Naive B cell (primary cell): ENCODE measurements at regions not wholly inside any gene's neighbourhood (a gene's known extent, or its start where the extent isn't known, plus 50 kb on each side); places are given as distances from the start of the nearest gene placed in this dataset.

Experiments
- ATAC-seq, 2 donors: fragments of 150-1000 bp; cut with Tn5 transposase; 2 replicates each; pipeline ENCODE4 v1.10.0; 2021; ENCODE audit warnings: low read depth in 2 of 2, mild to moderate bottlenecking in 2 of 2, moderate library complexity in 2 of 2
- DNase-seq: peaks from one replicate; pipeline ENCODE4 v3.0.0; 2022
- H3K27ac Mint-ChIP-seq, 6 donors: one replicate each; pipeline ENCODE4 v1.8.0; 2020 to 2022; ENCODE audit warnings: mild to moderate bottlenecking in 6 of 6, mixed read lengths in 6 of 6, moderate library complexity in 5 of 6, inconsistent platforms in 2 of 6
- H3K27me3 Mint-ChIP-seq, 3 donors: one replicate each; pipeline ENCODE4 v1.8.0; 2021 to 2022; ENCODE audit warnings: mixed read lengths in 3 of 3, mild to moderate bottlenecking in 1 of 3
- H3K36me3 Mint-ChIP-seq, 2 donors: one replicate each; pipeline ENCODE4 v1.8.0; 2020 to 2022; ENCODE audit warnings: mixed read lengths in 2 of 2, inconsistent platforms in 1 of 2, mild to moderate bottlenecking in 1 of 2
- H3K4me1 Mint-ChIP-seq, 3 donors: one replicate each; pipeline ENCODE4 v1.8.0; 2020 to 2022; ENCODE audit warnings: mixed read lengths in 3 of 3, inconsistent platforms in 1 of 3, mild to moderate bottlenecking in 1 of 3, moderate library complexity in 1 of 3
- H3K4me3 Mint-ChIP-seq, 8 donors: one replicate each; pipeline ENCODE4 v1.8.0; 2020 to 2022; ENCODE audit warnings: mild to moderate bottlenecking in 8 of 8, mixed read lengths in 8 of 8, moderate library complexity in 8 of 8, inconsistent platforms in 2 of 8
- H3K9me3 Mint-ChIP-seq, 7 donors: one replicate each; pipeline ENCODE4 v1.8.0; 2020 to 2022; ENCODE audit warnings: mixed read lengths in 7 of 7, mild to moderate bottlenecking in 5 of 7, inconsistent platforms in 2 of 7, moderate library complexity in 1 of 7

GRCh38 chr2:188813857-188814256, 160.3 kb upstream of the COL3A1 start:
- no peak overlapping the region for H3K27ac Mint-ChIP-seq
- DNase-seq = no peak
- peaks cover 0 to 5% (median 0%) of the 10 kb centered on the region in 7 donors for H3K9me3 Mint-ChIP-seq
- no peaks in the 10 kb centered on the region for H3K27me3 Mint-ChIP-seq
- H3K36me3 Mint-ChIP-seq = no peaks in the 10 kb centered on the region
- ATAC-seq = no peak
- no peak overlapping the region for H3K4me3 Mint-ChIP-seq
- H3K4me1 Mint-ChIP-seq = no peaks in the 10 kb centered on the region

- no peak for DNase-seq
- Mint-ChIP-seq H3K27me3 (no peaks in the 10 kb centered on the region), H3K4me1 (no peaks in the 10 kb centered on the region), H3K9me3 (peaks cover 0 to 8% (median 4%) of the 10 kb centered on the region in 7 donors), H3K36me3 (no peaks in the 10 kb centered on the region), H3K4me3 (no peak overlapping the region), H3K27ac (no peak overlapping the region)
- no peak for ATAC-seq
These were observed 155.2 kb upstream of the COL3A1 start for GRCh38 chr2:188819011-188819410.

- Mint-ChIP-seq H3K27ac (no peak overlapping the region), H3K9me3 (peaks cover 0 to 8% (median 4%) of the 10 kb centered on the region in 7 donors), H3K4me3 (no peak overlapping the region), H3K4me1 (no peaks in the 10 kb centered on the region), H3K27me3 (no peaks in the 10 kb centered on the region), H3K36me3 (no peaks in the 10 kb centered on the region)
- no peak for DNase-seq
- ATAC-seq = no peak
These were observed 154.4 kb upstream of the COL3A1 start for GRCh38 chr2:188819792-188820191.

- Mint-ChIP-seq H3K4me1 (no peaks in the 10 kb centered on the region), H3K4me3 (no peak overlapping the region), H3K27me3 (no peaks in the 10 kb centered on the region), H3K27ac (no peak overlapping the region), H3K9me3 (peaks cover 0 to 8% (median 4%) of the 10 kb centered on the region in 7 donors), H3K36me3 (no peaks in the 10 kb centered on the region)
- no peak for ATAC-seq
- DNase-seq = no peak
These were observed 153.6 kb upstream of the COL3A1 start for GRCh38 chr2:188820576-188820975.

- DNase-seq = no peak
- no peak for ATAC-seq
- Mint-ChIP-seq H3K4me1 (no peaks in the 10 kb centered on the region), H3K36me3 (no peaks in the 10 kb centered on the region), H3K27me3 (no peaks in the 10 kb centered on the region), H3K4me3 (no peak overlapping the region), H3K27ac (no peak overlapping the region), H3K9me3 (peaks cover 0 to 13% (median 5%) of the 10 kb centered on the region in 7 donors)
These were observed 150.0 kb upstream of the COL3A1 start for GRCh38 chr2:188824125-188824524.

- ATAC-seq (no peak), DNase-seq (no peak)
- Mint-ChIP-seq H3K4me3 (no peak overlapping the region), H3K27me3 (no peaks in the 10 kb centered on the region), H3K4me1 (no peaks in the 10 kb centered on the region), H3K27ac (no peak overlapping the region), H3K36me3 (no peaks in the 10 kb centered on the region), H3K9me3 (peaks cover 3 to 38% (median 7%) of the 10 kb centered on the region in 7 donors)
These were observed 140.8 kb upstream of the COL3A1 start for GRCh38 chr2:188833331-188833730.

GRCh38 chr2:188833799-188834198, 140.4 kb upstream of the COL3A1 start:
- DNase-seq (no peak), ATAC-seq (no peak)
- Mint-ChIP-seq H3K4me3 (no peak overlapping the region), H3K9me3 (peaks cover 1 to 39% (median 11%) of the 10 kb centered on the region in 7 donors), H3K36me3 (no peaks in the 10 kb centered on the region), H3K27me3 (no peaks in the 10 kb centered on the region), H3K27ac (no peak overlapping the region), H3K4me1 (no peaks in the 10 kb centered on the region)

GRCh38 chr2:188835006-188835405, 139.2 kb upstream of the COL3A1 start:
- no peak for DNase-seq
- Mint-ChIP-seq H3K27me3 (no peaks in the 10 kb centered on the region), H3K4me1 (no peaks in the 10 kb centered on the region)

GRCh38 chr2:188835821-188836220, 138.4 kb upstream of the COL3A1 start:
- peaks cover 7 to 34% (median 12%) of the 10 kb centered on the region in 7 donors for H3K9me3 Mint-ChIP-seq
- ATAC-seq (no peak), DNase-seq (no peak)
- no peak overlapping the region for H3K27ac Mint-ChIP-seq
- H3K4me1 Mint-ChIP-seq = no peaks in the 10 kb centered on the region
- H3K36me3 Mint-ChIP-seq = no peaks in the 10 kb centered on the region
- H3K27me3 Mint-ChIP-seq = no peaks in the 10 kb centered on the region
- H3K4me3 Mint-ChIP-seq = no peak overlapping the region

More at GRCh38 chr2:188835006-188835405, 139.2 kb upstream of the COL3A1 start:
- no peak for ATAC-seq
- Mint-ChIP-seq H3K4me3 (no peak overlapping the region), H3K36me3 (no peaks in the 10 kb centered on the region), H3K9me3 (peaks cover 7 to 41% (median 11%) of the 10 kb centered on the region in 7 donors), H3K27ac (no peak overlapping the region)

GRCh38 chr2:188845692-188846091, 128.5 kb upstream of the COL3A1 start:
- ATAC-seq (no peak), DNase-seq (no peak)
- no peaks in the 10 kb centered on the region for H3K27me3 Mint-ChIP-seq
- no peak overlapping the region for H3K27ac Mint-ChIP-seq
- no peak overlapping the region for H3K4me3 Mint-ChIP-seq
- no peaks in the 10 kb centered on the region for H3K4me1 Mint-ChIP-seq
- H3K9me3 Mint-ChIP-seq = peaks cover 0 to 12% (median 5%) of the 10 kb centered on the region in 7 donors
- no peaks in the 10 kb centered on the region for H3K36me3 Mint-ChIP-seq

- no peak overlapping the region for H3K27ac Mint-ChIP-seq
- no peaks in the 10 kb centered on the region for H3K27me3 Mint-ChIP-seq
- peaks cover 0 to 18% (median 4%) of the 10 kb centered on the region in 7 donors for H3K9me3 Mint-ChIP-seq
- DNase-seq (no peak), ATAC-seq (no peak)
- no peak overlapping the region for H3K4me3 Mint-ChIP-seq
- no peaks in the 10 kb centered on the region for H3K4me1 Mint-ChIP-seq
- H3K36me3 Mint-ChIP-seq = no peaks in the 10 kb centered on the region
These were observed 125.2 kb upstream of the COL3A1 start for GRCh38 chr2:188848887-188849435.

GRCh38 chr2:188850786-188851185, 123.4 kb upstream of the COL3A1 start:
- Mint-ChIP-seq H3K36me3 (no peaks in the 10 kb centered on the region), H3K27ac (no peak overlapping the region), H3K4me3 (no peak overlapping the region), H3K4me1 (no peaks in the 10 kb centered on the region), H3K9me3 (peaks cover 0 to 12% (median 3%) of the 10 kb centered on the region in 7 donors), H3K27me3 (no peaks in the 10 kb centered on the region)
- DNase-seq (no peak), ATAC-seq (no peak)

- no peaks in the 10 kb centered on the region for H3K27me3 Mint-ChIP-seq
- H3K4me1 Mint-ChIP-seq = no peaks in the 10 kb centered on the region
- H3K36me3 Mint-ChIP-seq = no peaks in the 10 kb centered on the region
- H3K9me3 Mint-ChIP-seq = peaks cover 0 to 12% (median 3%) of the 10 kb centered on the region in 7 donors
- H3K4me3 Mint-ChIP-seq = no peak overlapping the region
- H3K27ac Mint-ChIP-seq = no peak overlapping the region
- DNase-seq (no peak), ATAC-seq (no peak)
These were observed 122.9 kb upstream of the COL3A1 start for GRCh38 chr2:188851311-188851710.

- no peaks in the 10 kb centered on the region for H3K4me1 Mint-ChIP-seq
- DNase-seq = no peak
- no peak for ATAC-seq
- peaks cover 0 to 8% (median 2%) of the 10 kb centered on the region in 7 donors for H3K9me3 Mint-ChIP-seq
- H3K27me3 Mint-ChIP-seq = no peaks in the 10 kb centered on the region
- no peak overlapping the region for H3K4me3 Mint-ChIP-seq
- H3K27ac Mint-ChIP-seq = no peak overlapping the region
- H3K36me3 Mint-ChIP-seq = no peaks in the 10 kb centered on the region
These were observed 122.3 kb upstream of the COL3A1 start for GRCh38 chr2:188851826-188852225.

GRCh38 chr2:188852772-188853171, 121.4 kb upstream of the COL3A1 start:
- Mint-ChIP-seq H3K9me3 (peaks cover under 1 to 6% (median 4%) of the 10 kb centered on the region in 7 donors), H3K36me3 (no peaks in the 10 kb centered on the region), H3K27ac (no peak overlapping the region), H3K4me1 (no peaks in the 10 kb centered on the region), H3K27me3 (no peaks in the 10 kb centered on the region), H3K4me3 (no peak overlapping the region)
- DNase-seq (no peak), ATAC-seq (no peak)
